Fibroblast of skin of right biceps (primary cell): ENCODE measurements at regions not wholly inside any gene's neighbourhood (a gene's known extent, or its start where the extent isn't known, plus 50 kb on each side); places are given as distances from the start of the nearest gene placed in this dataset.
A peak's percentile ranks its signal among the peaks of the same experiment; 100 is the strongest.

Experiments used
- DNase-seq: peaks from one replicate; pipeline ENCODE4 v3.0.0-alpha.2; 2013

GRCh38 chr10:65620404-65621048 is 1305.3 kb upstream of the LRRTM3 start:
- no peak for DNase-seq

DNA sequence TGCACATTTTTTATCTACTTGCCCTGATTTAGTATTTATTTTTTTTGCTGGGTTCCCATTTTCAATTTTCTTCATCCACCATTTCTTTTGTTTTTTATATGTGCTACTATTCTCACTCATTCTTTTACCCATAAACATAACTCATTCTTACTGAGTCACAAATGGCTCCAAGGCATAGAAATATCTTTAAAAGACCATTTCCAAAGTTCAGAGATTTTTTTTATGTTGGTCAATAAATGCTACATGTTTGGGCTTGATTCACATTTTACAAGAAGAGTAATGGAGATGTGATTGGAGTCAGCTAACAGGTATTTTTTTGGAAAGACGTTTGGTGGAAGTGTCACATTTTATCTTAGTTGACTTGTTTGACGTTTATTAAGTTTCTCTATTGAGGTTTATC is 1303.2 kb upstream of the LRRTM3 start:
- DNase-seq = no peak

DNA sequence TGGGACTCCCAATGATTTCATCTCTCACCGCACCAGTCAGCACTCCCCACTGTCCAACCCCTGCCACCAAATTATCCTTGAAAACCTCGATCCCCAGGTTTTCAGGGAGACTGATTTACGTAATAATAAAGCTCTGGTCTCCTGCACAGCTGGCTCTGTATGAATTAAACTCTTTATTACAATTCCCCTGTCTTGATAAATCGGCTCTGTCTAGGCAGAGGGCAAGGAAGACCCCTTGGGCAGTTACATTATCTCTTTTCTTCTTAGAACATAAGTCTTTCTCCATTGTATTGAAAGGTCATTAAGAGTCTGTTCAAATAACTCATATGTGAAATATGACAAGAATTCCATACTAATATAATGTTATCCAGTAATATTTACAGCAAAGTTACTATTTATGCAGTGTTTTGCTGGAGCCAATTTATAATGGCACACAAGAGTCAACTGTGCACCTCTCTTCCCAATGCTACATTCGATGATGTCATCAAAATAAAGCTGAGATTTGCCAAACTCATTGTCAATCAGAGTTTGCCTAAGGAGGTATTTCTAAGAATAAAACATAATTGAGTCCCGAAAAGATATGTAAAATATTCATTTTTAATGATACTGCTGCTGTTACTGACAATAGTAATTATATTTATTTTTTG is 1297.2 kb upstream of the LRRTM3 start:
- DNase-seq = peak; percentile 5

DNA sequence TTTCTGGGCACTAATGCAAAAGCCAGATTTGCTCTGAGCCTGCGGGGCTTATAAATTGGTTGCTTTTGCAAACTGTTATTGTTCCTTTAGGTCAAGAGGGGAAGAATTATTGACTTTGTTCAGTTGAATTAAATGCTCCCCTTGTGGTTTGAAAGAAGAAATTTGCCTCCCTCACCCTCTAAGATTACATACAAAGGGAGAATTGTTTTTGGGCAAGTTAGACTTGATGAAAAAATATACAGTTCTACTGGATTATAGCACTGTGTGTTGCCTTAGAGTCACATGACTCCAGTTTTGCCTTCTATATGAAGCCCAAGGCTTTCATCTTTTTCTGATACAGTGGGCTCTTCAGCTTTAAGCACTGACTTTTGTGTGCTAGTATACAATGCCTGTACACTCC is 1265.8 kb upstream of the LRRTM3 start:
- no peak for DNase-seq

- peak; percentile 97 for DNase-seq
Measured at GRCh38 chr10:65670087-65670486, 1255.7 kb upstream of the LRRTM3 start.

DNA sequence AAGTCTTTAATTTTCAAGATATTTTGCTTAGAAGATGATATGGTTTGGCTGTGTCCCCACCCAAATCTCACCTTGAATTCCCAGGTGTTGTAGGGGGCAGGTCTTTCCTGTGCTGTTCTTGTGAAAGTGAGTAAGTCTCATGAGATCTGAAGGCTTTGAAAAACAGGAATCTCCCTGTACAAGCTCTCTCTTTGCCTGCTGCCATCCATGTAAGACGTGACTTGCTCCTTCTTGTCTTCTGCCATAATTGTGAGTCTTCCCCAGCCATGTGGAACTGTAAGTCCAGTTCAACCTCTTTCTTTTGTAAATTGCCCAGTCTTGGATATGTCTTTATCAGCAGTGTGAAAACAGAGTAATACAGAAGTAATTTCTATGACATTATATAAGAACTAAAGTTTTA is 1255.2 kb upstream of the LRRTM3 start:
- peak; percentile 7 for DNase-seq

- no peak for DNase-seq
Measured at GRCh38 chr10:65675236-65675635, 1250.6 kb upstream of the LRRTM3 start.

- DNase-seq = no peak
Measured at GRCh38 chr10:65684896-65685295, 1240.9 kb upstream of the LRRTM3 start.

- no peak for DNase-seq
Measured at GRCh38 chr10:65701168-65701776, 1224.6 kb upstream of the LRRTM3 start.

DNA sequence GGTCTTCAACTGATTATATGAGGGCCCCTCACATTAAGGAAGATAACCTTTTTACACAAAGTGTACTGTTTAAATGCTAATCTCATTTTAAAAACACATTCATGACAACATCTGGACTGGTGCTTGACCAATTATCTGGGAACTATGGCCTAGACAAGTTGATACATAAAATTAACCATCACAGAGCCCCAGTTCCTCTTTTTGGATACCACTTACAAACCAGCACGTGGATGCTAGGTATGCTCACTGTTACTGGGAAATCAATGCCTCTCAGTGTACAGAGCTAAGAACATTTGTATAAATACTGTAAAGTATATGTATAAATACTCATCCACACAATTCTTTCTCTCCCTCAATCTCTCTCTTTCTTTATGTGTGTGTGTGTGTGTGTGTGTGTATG is 1217.8 kb upstream of the LRRTM3 start:
- no peak for DNase-seq

DNA sequence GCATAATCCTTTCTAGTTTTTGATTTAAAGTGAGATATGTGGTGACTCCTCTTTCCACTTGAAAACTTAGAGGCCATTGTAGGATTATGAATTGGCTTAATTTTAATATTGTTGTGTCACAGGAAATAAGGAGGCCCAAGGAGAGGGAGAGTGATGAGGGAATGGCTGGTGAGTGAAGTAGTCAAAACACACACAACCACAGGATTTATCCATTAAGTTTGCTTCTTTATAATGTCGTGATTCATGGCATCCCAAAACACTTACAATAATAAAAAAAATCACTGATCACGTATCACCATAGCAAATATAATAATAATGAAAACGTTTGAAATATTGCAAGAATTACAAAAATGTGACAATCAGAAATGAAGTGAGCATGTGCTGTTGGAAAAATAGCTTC is 1215.5 kb upstream of the LRRTM3 start:
- peak; percentile 29 for DNase-seq

DNA sequence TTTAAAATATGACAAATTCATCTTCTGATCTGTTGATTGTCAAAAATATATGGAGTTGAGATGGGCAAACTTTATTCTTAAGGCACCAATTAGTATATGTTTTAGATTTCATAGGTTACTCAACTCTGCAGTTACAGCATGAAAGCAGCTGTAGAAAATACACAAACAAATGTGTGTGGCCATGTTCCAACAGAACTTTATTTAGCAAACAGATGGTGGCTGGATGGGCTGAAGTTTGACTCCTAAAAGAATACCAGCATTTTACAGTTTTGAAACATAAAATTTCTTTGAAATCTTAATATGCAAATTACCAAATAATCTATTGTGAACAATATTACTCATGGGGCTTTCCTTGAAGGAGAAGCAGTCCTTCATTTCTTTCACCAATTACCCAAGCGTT is 1206.0 kb upstream of the LRRTM3 start:
- no peak for DNase-seq

DNA sequence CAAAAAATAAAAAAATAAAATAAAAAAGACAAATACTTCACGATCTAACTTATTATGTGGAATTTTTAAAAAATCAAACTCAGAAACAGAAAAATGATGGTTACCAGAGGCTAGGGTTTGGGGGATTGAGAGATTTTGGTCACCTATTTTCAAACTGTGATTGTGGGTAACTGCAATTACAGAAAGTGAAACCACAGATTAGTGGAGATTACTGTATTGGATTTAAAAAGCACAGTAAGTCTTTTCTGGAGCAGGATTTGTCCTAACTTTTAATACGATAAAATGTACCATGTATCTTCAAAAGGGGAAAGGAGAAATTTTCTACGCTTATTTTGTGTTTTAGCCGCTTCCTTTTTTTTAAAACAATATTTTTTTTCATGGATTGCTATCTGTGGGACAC is 1204.9 kb upstream of the LRRTM3 start:
- DNase-seq = no peak

- no peak for DNase-seq
Measured at GRCh38 chr10:65723525-65723924, 1202.3 kb upstream of the LRRTM3 start.

DNA sequence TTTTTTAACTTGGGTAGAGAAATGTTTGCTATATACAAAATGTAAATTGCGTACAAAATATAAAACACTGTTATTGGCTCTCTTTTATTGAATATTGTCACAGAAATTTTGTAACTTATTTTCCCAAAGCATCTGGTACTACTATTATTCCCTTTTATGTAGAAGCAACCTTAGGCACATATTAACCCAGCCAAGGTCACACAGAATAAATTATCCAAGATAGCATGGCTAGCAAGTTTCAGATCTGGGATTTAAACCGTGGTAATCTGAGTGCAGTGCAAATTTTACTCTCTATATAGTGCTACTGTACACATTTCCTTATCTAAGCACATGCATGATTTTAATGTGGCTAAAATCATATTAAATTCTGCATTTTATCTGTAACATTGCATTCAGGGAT is 1190.5 kb upstream of the LRRTM3 start:
- DNase-seq = no peak

- DNase-seq = no peak
Measured at GRCh38 chr10:65742906-65743305, 1182.9 kb upstream of the LRRTM3 start.

GRCh38 chr10:65751218-65751617 is 1174.6 kb upstream of the LRRTM3 start:
- no peak for DNase-seq

DNA sequence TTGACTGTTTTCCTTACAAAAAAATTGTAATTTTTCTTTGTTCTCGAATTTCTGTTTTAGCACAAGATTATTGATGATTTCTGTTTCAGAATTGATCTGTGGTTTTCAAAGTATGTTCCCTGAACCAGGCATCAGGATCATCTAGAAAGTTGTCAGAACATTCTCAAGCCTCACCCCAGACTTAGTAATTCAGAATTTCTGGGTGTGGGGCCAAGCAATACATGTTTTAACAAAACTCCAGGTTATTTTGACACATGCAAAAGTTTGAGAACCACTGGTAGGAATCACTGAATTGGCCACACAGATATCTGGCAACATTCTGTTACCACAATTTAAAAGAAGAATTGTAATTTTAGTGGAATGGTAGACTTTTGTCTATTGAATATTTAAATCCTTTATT is 1173.9 kb upstream of the LRRTM3 start:
- DNase-seq = no peak

DNA sequence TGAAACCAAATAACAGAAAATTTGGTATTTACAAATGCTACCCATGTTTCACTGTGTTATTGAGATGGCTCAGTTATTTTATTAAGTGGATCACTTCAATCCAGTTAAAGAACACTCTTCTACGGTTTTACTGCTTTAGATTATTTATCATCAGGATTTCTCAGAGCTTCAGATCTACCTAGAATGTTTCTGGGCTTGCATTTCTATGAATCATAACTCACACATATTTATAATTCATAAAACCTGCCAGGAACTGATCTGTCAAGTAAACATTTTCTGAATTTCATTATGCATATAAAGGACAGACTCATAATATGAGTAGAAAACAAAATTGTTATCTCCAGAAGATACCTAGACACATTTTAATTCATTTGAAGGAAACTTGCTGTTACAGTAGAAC is 1172.3 kb upstream of the LRRTM3 start:
- no peak for DNase-seq

- no peak for DNase-seq
Measured at GRCh38 chr10:65754112-65754511, 1171.7 kb upstream of the LRRTM3 start.

DNA sequence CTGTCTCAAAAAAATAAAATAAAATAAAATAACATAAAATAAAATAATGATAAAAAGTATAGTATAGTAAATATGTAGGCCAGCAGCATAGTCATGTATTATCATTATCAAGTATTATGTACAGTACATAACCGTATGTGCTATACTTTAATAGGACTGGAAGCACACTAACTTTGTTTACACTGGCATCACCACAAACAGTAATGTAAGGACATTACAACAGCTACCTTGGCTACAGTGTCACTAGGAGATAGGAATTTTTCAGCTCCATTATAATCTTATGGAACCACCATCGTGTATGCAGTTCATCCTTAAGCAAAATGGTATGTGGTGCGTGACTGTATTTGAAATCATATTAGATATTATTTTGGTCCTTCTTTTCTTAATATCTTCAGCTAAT is 1163.5 kb upstream of the LRRTM3 start:
- DNase-seq = no peak

DNA sequence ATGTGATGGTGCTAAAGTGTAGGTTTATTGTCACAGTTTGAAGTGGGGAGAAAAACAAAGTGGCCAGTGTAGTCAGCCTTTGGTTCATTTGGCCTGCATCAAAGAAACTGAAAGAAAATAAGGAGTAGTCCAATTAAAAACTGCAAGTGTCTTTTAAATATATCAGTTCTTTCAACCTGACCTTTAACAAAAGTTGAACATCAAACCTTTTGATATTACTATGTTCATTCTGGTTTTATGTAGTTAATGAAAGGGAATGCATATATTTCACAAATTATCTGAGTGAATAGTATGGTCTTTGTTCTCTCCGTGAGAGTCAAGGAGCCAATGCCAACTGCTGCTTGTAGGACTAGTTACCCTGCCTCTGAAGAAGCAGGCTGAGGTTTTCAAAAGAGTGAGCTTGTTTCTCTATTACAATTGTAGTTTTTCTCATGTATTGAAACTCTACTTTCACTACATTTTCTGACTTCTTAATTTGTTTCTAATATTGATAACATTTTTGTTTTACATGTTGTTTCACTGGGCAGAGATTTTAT is 1160.8 kb upstream of the LRRTM3 start:
- DNase-seq = no peak

GRCh38 chr10:65769828-65770227 is 1156.0 kb upstream of the LRRTM3 start:
- DNase-seq = peak; percentile 24

GRCh38 chr10:65778753-65779152 is 1147.1 kb upstream of the LRRTM3 start:
- DNase-seq = no peak
